ENCODE measurements at regions not wholly inside any gene's neighbourhood (a gene's known extent, or its start where the extent isn't known, plus 50 kb on each side); places are given as distances from the start of the nearest gene placed in this dataset.

DNA sequence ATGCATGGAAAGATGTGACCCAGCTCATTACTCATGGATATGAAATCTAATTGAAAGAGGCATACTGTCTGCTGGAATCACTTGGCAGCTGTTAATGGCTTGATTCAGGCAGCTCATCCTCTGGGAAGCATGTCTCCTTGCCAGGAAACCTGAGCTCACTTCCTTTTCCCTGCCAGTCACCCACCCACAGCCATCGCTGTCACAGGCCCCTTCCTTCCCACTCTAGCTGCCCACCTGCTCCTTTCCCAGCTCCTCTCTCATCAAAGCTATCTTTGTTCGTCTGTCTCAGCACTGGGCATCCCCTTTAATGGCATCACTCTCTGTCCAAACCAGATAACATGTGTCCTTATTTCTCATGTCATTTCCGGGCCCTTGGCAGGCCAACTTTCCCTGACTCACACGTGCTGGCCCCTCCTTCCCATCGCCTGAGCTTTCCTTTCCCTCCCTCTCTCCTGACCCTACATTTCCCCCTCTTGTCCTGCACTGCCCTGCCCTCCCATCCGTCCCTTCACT is 721.9 kb downstream of the TNS3 start:
- TF ChIP-seq TARDBP (IDR thresholded peaks at IDR 0.05) (no peak), ARNT (IDR thresholded peaks at IDR 0.05) (no peak), SP1 (IDR thresholded peaks at IDR 0.05) (no peak), FOXA1 (IDR thresholded peaks at IDR 0.05) (no peak), SUZ12 (IDR thresholded peaks at IDR 0.05) (no peak), ELF4 (IDR thresholded peaks at IDR 0.05) (no peak), BHLHE40 (IDR thresholded peaks at IDR 0.05; ENCODE audit: borderline replicate concordance) (no peak), L3MBTL2 (conservative IDR thresholded peaks at IDR 0.05) (no peak), FOXM1 (IDR thresholded peaks at IDR 0.05; ENCODE audit: borderline replicate concordance) (no peak), NFRKB (IDR thresholded peaks at IDR 0.05) (no peak), FOXK2 (IDR thresholded peaks at IDR 0.05) (no peak)

Measured in HEK293T (cell line).